BJ (cell line): ENCODE measurements at regions not wholly inside any gene's neighbourhood (a gene's known extent, or its start where the extent isn't known, plus 50 kb on each side); places are given as distances from the start of the nearest gene placed in this dataset.

Source experiments
- CTCF ChIA-PET: fragments of 350-600 bp; formaldehyde crosslinking; extraction: SDS; loops from one replicate; lab custom pipeline; 2021; ENCODE audit warnings: antibody characterized with exemption, inconsistent platforms; lab: Yijun Ruan, JAX
- POLR2A ChIA-PET: fragments of 300-600 bp; sonication (Branson Sonifier 250); formaldehyde crosslinking; extraction: SDS; loops from one replicate; lab custom pipeline; 2021; ENCODE audit warnings: antibody characterized with exemption; lab: Charles Lee
- DNase-seq: peaks from one replicate; pipeline ENCODE4 v3.0.0-alpha.2; 2011; ENCODE audit warnings: low read depth
- H3K27me3 ChIP-seq: 2 replicates; pipeline ENCODE4 v1.6.0; 2011; ENCODE audit warnings: low read length; ENCODE audit not compliant: control insufficient read depth, insufficient read depth
- H3K36me3 ChIP-seq: 2 replicates; pipeline ENCODE4 v1.5.1; 2011; ENCODE audit warnings: low read length; ENCODE audit not compliant: control insufficient read depth, insufficient read depth
- H3K4me3 ChIP-seq: 2 replicates; pipeline ENCODE4 v1.5.1; 2011; ENCODE audit warnings: low read depth, mild to moderate bottlenecking, control low read depth, low read length
- TF ChIP-seq, protein P1 (sequence below): IDR thresholded peaks from 2 replicates; pipeline ENCODE4 v1.5.1; 2011; ENCODE audit warnings: low read depth, mild to moderate bottlenecking, control low read depth, inconsistent platforms, low read length, moderate library complexity; ENCODE audit not compliant: insufficient read depth

DNA sequence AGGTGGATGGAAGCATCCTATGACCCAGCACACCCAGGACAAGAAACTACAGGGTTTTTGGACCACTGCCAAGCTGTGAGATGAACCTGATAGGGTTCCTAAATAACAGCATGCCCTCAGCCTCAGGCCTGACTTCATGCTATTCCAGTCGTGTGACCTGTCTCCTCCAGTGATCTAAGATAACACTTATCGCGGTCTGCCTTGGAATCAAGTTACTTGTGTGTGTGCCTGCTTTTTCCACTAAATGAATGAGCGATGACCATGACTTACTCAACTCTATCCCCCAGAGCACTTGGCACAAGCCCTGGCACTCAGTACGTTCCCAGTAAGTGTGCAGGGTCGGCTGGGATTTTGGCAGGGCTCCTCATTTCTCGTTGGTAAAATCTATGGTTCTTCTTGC, 172.7 kb upstream of the TP63 start:
- no peak for DNase-seq
- TF ChIP-seq, protein P1, sequence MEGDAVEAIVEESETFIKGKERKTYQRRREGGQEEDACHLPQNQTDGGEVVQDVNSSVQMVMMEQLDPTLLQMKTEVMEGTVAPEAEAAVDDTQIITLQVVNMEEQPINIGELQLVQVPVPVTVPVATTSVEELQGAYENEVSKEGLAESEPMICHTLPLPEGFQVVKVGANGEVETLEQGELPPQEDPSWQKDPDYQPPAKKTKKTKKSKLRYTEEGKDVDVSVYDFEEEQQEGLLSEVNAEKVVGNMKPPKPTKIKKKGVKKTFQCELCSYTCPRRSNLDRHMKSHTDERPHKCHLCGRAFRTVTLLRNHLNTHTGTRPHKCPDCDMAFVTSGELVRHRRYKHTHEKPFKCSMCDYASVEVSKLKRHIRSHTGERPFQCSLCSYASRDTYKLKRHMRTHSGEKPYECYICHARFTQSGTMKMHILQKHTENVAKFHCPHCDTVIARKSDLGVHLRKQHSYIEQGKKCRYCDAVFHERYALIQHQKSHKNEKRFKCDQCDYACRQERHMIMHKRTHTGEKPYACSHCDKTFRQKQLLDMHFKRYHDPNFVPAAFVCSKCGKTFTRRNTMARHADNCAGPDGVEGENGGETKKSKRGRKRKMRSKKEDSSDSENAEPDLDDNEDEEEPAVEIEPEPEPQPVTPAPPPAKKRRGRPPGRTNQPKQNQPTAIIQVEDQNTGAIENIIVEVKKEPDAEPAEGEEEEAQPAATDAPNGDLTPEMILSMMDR: no peak
- no peaks in the 10 kb centered on the region for H3K36me3 ChIP-seq
- H3K4me3 ChIP-seq: no peak overlapping the region
- H3K27me3 ChIP-seq: no peaks in the 10 kb centered on the region
- ChIA-PET CTCF (no interaction called here), POLR2A (no interaction called here)

DNA sequence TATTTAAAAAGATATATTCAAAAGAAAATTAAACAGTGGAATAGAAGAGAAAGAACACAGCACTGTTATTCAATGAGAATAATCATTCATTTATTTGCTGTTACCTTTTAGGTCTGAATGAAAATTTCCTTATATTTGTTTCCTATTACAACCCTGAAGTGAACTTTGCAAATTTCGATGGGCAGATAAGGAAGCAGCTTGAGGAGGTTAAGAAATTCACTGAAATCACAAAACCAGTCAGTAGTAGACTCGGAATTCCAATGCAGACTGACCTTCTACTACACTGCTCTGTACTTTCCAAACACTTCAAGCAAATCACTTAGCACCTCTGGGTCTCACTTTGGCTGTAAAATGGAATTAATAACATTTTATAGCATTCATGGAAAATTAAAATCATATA, 172.0 kb upstream of the TP63 start:
- TF ChIP-seq, protein P1: no peak
- POLR2A ChIA-PET: no interaction called here
- no peaks in the 10 kb centered on the region for H3K36me3 ChIP-seq
- DNase-seq: no peak
- H3K27me3 ChIP-seq: no peaks in the 10 kb centered on the region; the same call in 1 of the 2 replicates
- CTCF ChIA-PET: no interaction called here
- no peak overlapping the region for H3K4me3 ChIP-seq

DNA sequence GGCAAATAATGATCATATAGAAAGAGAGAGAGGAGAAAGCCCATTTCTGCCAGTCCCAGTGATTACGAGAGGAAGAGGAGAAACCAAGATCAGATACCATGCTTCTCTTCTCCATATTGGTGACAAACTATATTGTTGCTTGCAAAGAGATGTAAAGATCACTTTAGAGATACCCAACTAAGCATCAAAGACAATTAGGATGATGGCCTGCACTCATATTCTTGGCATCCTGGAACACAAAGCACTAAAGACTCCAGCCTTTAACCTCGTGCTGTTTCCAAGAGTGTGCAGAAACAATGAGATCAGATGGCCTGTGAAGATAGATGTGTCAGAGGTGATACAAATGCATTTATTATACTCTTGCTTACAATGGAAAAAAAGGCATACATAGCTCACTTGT, 170.7 kb upstream of the TP63 start:
- CTCF ChIA-PET: no interaction called here

DNA sequence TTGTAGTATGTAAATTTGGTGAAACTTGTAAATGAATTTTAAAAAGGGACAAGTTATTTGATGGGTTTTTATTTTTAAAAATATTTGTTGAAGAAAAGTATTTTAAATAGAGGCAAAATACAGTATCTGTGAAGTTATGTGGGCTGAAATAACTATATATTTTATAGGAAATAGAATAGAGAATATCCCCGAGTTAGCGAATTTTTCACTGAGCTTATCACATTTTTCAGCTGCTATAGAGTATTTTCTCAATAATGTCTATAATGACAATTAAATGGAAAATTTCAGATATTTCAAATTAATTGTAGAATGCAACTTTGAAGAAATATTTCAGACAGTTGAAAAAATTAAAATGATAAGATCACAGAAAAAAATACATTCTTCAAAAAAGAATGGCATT, 166.4 kb upstream of the TP63 start:
- TF ChIP-seq, protein P1: no peak
- no peaks in the 10 kb centered on the region for H3K36me3 ChIP-seq
- no peak for DNase-seq
- ChIA-PET CTCF (no interaction called here), POLR2A (no interaction called here)
- H3K4me3 ChIP-seq: no peak overlapping the region
- no peaks in the 10 kb centered on the region; the same call in 1 of the 2 replicates for H3K27me3 ChIP-seq

More for the DNA sequence above, 170.7 kb upstream of the TP63 start:
- Histone ChIP-seq H3K27me3 (no peaks in the 10 kb centered on the region; the same call in 1 of the 2 replicates), H3K4me3 (no peak overlapping the region), H3K36me3 (no peaks in the 10 kb centered on the region)
- POLR2A ChIA-PET: no interaction called here
- no peak for DNase-seq
- TF ChIP-seq, protein P1: no peak

DNA sequence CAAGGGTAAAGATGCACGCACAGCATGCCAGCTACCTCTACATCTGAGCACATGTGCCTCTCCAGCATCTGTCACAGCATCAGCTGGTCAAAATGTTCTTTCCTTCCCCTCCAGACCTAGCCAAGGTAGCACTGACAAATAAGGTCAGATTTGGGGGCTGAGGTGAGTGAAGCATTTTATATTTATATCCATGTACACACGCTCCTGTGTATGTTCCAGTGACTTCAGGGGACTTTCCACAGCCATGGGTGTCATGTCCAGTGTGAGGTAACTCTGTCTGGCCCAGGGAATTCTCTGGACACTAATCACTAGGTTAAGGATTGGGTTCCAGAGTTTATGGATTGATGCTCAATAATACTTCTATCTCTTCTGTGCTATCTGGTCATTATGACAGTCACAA, 165.2 kb upstream of the TP63 start:
- no peak for DNase-seq

More for the DNA sequence above, 165.2 kb upstream of the TP63 start:
- no peaks in the 10 kb centered on the region for H3K36me3 ChIP-seq
- no peak overlapping the region for H3K4me3 ChIP-seq
- ChIA-PET POLR2A (no interaction called here), CTCF (no interaction called here)
- TF ChIP-seq, protein P1: no peak
- H3K27me3 ChIP-seq: no peaks in the 10 kb centered on the region; the same call in 1 of the 2 replicates
